ENCODE measurements at regions not wholly inside any gene's neighbourhood (a gene's known extent, or its start where the extent isn't known, plus 50 kb on each side); places are given as distances from the start of the nearest gene placed in this dataset.
A peak's percentile ranks its signal among the peaks of the same experiment; 100 is the strongest.
"Not testable (repeated sequence)": the region's sequence is repeated elsewhere in the genome, so short reads cannot be mapped to it uniquely, and the experiment has no call there.

GRCh38 chr15:84391191-84391590, 155.6 kb downstream of the GOLGA6L4 start:
- H3K4me1 ChIP-seq (ENCODE audit: control insufficient read depth, insufficient read depth, low read length) = no peaks in the 10 kb centered on the region
- no peak for TF ChIP-seq SIN3A (IDR thresholded peaks at IDR 0.05; ENCODE audit: borderline replicate concordance, insufficient read depth, low read depth, low read length)
- TF ChIP-seq CTCF (IDR thresholded peaks at IDR 0.05) = no peak
- TF ChIP-seq TCF7L2 (IDR thresholded peaks at IDR 0.05; ENCODE audit: low read depth, low read length) = no peak
- TF ChIP-seq POLR2AphosphoS5 (IDR thresholded peaks at IDR 0.05; ENCODE audit: low read depth, low read length) = no peak
- TF ChIP-seq REST (IDR thresholded peaks at IDR 0.05; ENCODE audit: insufficient read depth in 1 of 2, low read depth in 2 of 2, low read length in 1 of 2) = no peak
- intact Hi-C loops (cut with micrococcal nuclease; ENCODE audit: unreplicated experiment) = no loop called here
- H3K9me3 ChIP-seq (ENCODE audit: control insufficient read depth, insufficient read depth, low read depth, low read length) = no peaks in the 10 kb centered on the region
- no peak overlapping the region for H3K4me3 ChIP-seq (ENCODE audit: low read depth in 2 of 2, low read length in 2 of 2)
- CTCF ChIA-PET = no interaction called here
- no peak overlapping the region for H3K27ac ChIP-seq (ENCODE audit: low read length)
- DNase-seq (ENCODE audit: low read depth, low spot score) (no peak), ATAC-seq (no peak)
- H3K27me3 ChIP-seq (ENCODE audit: control insufficient read depth, insufficient read depth, low read length) = no peaks in the 10 kb centered on the region; the same call in 1 of the 2 replicates
- no peaks in the 10 kb centered on the region for H3K36me3 ChIP-seq (ENCODE audit: control insufficient read depth, insufficient read depth, low read length)
- in situ Hi-C loops (cut with HindIII; ENCODE audit: low pct_unique_long_range_greater_than_20kb, low sequenced_read_pairs) = no loop called here
- POLR2A ChIA-PET = no interaction called here
- no TSS peak for BruUV-seq (replicated peaks)

- H3K4me1 ChIP-seq (ENCODE audit: control insufficient read depth, insufficient read depth, low read length); BruUV-seq (replicated peaks); POLR2A ChIA-PET; H3K27ac ChIP-seq (ENCODE audit: low read length); DNase-seq (ENCODE audit: low read depth, low spot score); CTCF ChIA-PET; H3K9me3 ChIP-seq (ENCODE audit: control insufficient read depth, insufficient read depth, low read depth, low read length); in situ Hi-C loops (cut with HindIII; ENCODE audit: low pct_unique_long_range_greater_than_20kb, low sequenced_read_pairs); H3K4me3 ChIP-seq (ENCODE audit: low read depth in 2 of 2, low read length in 2 of 2); intact Hi-C loops (cut with micrococcal nuclease; ENCODE audit: unreplicated experiment); H3K36me3 ChIP-seq (ENCODE audit: control insufficient read depth, insufficient read depth, low read length); ATAC-seq; H3K27me3 ChIP-seq (ENCODE audit: control insufficient read depth, insufficient read depth, low read length): not testable (repeated sequence)
Measured at GRCh38 chr15:84392020-84392419, 156.4 kb downstream of the GOLGA6L4 start.

- in situ Hi-C loops (cut with HindIII; ENCODE audit: low pct_unique_long_range_greater_than_20kb, low sequenced_read_pairs); H3K27me3 ChIP-seq (ENCODE audit: control insufficient read depth, insufficient read depth, low read length); H3K36me3 ChIP-seq (ENCODE audit: control insufficient read depth, insufficient read depth, low read length); DNase-seq (ENCODE audit: low read depth, low spot score); CTCF ChIA-PET; POLR2A ChIA-PET; intact Hi-C loops (cut with micrococcal nuclease; ENCODE audit: unreplicated experiment); H3K4me3 ChIP-seq (ENCODE audit: low read depth in 2 of 2, low read length in 2 of 2); H3K4me1 ChIP-seq (ENCODE audit: control insufficient read depth, insufficient read depth, low read length); H3K9me3 ChIP-seq (ENCODE audit: control insufficient read depth, insufficient read depth, low read depth, low read length); BruUV-seq (replicated peaks); H3K27ac ChIP-seq (ENCODE audit: low read length): not testable (repeated sequence)
- peak; percentile 48; the same call in 1 of the 2 replicates for ATAC-seq
Measured at GRCh38 chr15:84393386-84393936, 157.9 kb downstream of the GOLGA6L4 start.

GRCh38 chr15:84393966-84394365, 158.4 kb downstream of the GOLGA6L4 start:
- DNase-seq (ENCODE audit: low read depth, low spot score); H3K36me3 ChIP-seq (ENCODE audit: control insufficient read depth, insufficient read depth, low read length); intact Hi-C loops (cut with micrococcal nuclease; ENCODE audit: unreplicated experiment); H3K4me3 ChIP-seq (ENCODE audit: low read depth in 2 of 2, low read length in 2 of 2); H3K27ac ChIP-seq (ENCODE audit: low read length); H3K9me3 ChIP-seq (ENCODE audit: control insufficient read depth, insufficient read depth, low read depth, low read length); BruUV-seq (replicated peaks); CTCF ChIA-PET; in situ Hi-C loops (cut with HindIII; ENCODE audit: low pct_unique_long_range_greater_than_20kb, low sequenced_read_pairs); POLR2A ChIA-PET; ATAC-seq; H3K4me1 ChIP-seq (ENCODE audit: control insufficient read depth, insufficient read depth, low read length); H3K27me3 ChIP-seq (ENCODE audit: control insufficient read depth, insufficient read depth, low read length): not testable (repeated sequence)

- intact Hi-C loops (cut with micrococcal nuclease; ENCODE audit: unreplicated experiment); H3K4me1 ChIP-seq (ENCODE audit: control insufficient read depth, insufficient read depth, low read length); POLR2A ChIA-PET; in situ Hi-C loops (cut with HindIII; ENCODE audit: low pct_unique_long_range_greater_than_20kb, low sequenced_read_pairs); H3K27ac ChIP-seq (ENCODE audit: low read length); CTCF ChIA-PET; H3K9me3 ChIP-seq (ENCODE audit: control insufficient read depth, insufficient read depth, low read depth, low read length); ATAC-seq; DNase-seq (ENCODE audit: low read depth, low spot score); BruUV-seq (replicated peaks); H3K4me3 ChIP-seq (ENCODE audit: low read depth in 2 of 2, low read length in 2 of 2); H3K27me3 ChIP-seq (ENCODE audit: control insufficient read depth, insufficient read depth, low read length); H3K36me3 ChIP-seq (ENCODE audit: control insufficient read depth, insufficient read depth, low read length): not testable (repeated sequence)
Measured at GRCh38 chr15:84395384-84395783, 159.8 kb downstream of the GOLGA6L4 start.
